Osteoblast (primary cell): ENCODE measurements at regions not wholly inside any gene's neighbourhood (a gene's known extent, or its start where the extent isn't known, plus 50 kb on each side); places are given as distances from the start of the nearest gene placed in this dataset.
A peak's percentile ranks its signal among the peaks of the same experiment; 100 is the strongest.
"Not testable (repeated sequence)": the region's sequence is repeated elsewhere in the genome, so short reads cannot be mapped to it uniquely, and the experiment has no call there.

Experiments
- DNase-seq: peaks from one replicate; pipeline ENCODE4 v3.0.0; 2011; ENCODE audit warnings: low spot score, mixed read lengths; ENCODE audit not compliant: insufficient read length; ENCODE audit errors: missing footprints
- H2AFZ ChIP-seq: 2 replicates; pipeline ENCODE4 v1.6.0; 2011; ENCODE audit warnings: mild to moderate bottlenecking, low read length
- H3K27ac ChIP-seq: 2 replicates; pipeline ENCODE4 v1.5.1; 2011; ENCODE audit warnings: mild to moderate bottlenecking, low read depth, low read length, moderate library complexity
- H3K27me3 ChIP-seq: 2 replicates; pipeline ENCODE4 v1.6.0; 2012; ENCODE audit warnings: mild to moderate bottlenecking, control low read depth, inconsistent platforms, low read length, moderate library complexity; ENCODE audit not compliant: insufficient read depth
- H3K36me3 ChIP-seq: 2 replicates; pipeline ENCODE4 v1.5.1; 2011; ENCODE audit warnings: mild to moderate bottlenecking, low read length, control low read depth, moderate library complexity; ENCODE audit not compliant: insufficient read depth
- H3K4me1 ChIP-seq: 2 replicates; pipeline ENCODE4 v1.5.1; 2011; ENCODE audit warnings: mild to moderate bottlenecking, low read length, control low read depth, moderate library complexity; ENCODE audit not compliant: insufficient read depth
- H3K4me2 ChIP-seq: 2 replicates; pipeline ENCODE4 v1.6.0; 2011; ENCODE audit warnings: mild to moderate bottlenecking, low read length; ENCODE audit not compliant: insufficient read depth
- H3K4me3 ChIP-seq: fragments of 200-600 bp; sonication (generic); 3 replicates; pipeline ENCODE4 v1.5.1; 2012; ENCODE audit warnings: mild to moderate bottlenecking, low read length, inconsistent platforms; ENCODE audit not compliant: insufficient read depth
- H3K79me2 ChIP-seq: 2 replicates; pipeline ENCODE4 v1.6.0; 2012; ENCODE audit warnings: mild to moderate bottlenecking, low read length, control low read depth, inconsistent platforms; ENCODE audit not compliant: insufficient read depth
- H3K9me3 ChIP-seq: 2 replicates; pipeline ENCODE4 v1.5.1; 2011; ENCODE audit warnings: low read depth, low read length, control low read depth
- H4K20me1 ChIP-seq: 2 replicates; pipeline ENCODE4 v1.6.0; 2012; ENCODE audit warnings: mild to moderate bottlenecking, low read length, control low read depth; ENCODE audit not compliant: insufficient read depth
- TF ChIP-seq, protein P1 (sequence below): IDR thresholded peaks from 2 replicates; pipeline ENCODE4 v1.5.1; 2011; ENCODE audit warnings: mild to moderate bottlenecking, low read depth, low read length, moderate library complexity; ENCODE audit errors: extremely low read depth

DNA sequence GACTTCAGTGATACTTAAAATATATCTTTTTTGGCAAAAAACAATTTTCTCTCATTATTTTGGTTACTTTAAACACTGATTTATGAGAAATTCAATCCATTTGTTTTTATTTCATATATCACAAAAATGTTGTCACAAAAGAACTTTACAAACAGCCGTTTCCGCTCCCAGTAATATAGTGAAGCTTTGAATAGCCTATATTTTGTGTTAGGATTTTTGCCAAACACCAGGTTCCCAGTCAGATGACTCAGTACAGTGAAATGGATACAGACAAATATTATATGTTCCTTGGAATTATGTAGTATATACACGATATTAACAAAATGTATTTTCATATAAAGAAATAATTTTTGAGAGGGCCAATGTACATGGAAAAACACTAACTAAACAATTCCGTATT lies 411.1 kb downstream of the CCER1 start:
- no peak overlapping the region for H3K4me2 ChIP-seq
- H2AFZ ChIP-seq, result no peak overlapping the region
- DNase-seq, result peak; percentile 54
- no peaks in the 10 kb centered on the region for H3K4me1 ChIP-seq
- H3K79me2 ChIP-seq, result no peaks in the 10 kb centered on the region
- no peaks in the 10 kb centered on the region for H3K9me3 ChIP-seq
- TF ChIP-seq, protein P1, sequence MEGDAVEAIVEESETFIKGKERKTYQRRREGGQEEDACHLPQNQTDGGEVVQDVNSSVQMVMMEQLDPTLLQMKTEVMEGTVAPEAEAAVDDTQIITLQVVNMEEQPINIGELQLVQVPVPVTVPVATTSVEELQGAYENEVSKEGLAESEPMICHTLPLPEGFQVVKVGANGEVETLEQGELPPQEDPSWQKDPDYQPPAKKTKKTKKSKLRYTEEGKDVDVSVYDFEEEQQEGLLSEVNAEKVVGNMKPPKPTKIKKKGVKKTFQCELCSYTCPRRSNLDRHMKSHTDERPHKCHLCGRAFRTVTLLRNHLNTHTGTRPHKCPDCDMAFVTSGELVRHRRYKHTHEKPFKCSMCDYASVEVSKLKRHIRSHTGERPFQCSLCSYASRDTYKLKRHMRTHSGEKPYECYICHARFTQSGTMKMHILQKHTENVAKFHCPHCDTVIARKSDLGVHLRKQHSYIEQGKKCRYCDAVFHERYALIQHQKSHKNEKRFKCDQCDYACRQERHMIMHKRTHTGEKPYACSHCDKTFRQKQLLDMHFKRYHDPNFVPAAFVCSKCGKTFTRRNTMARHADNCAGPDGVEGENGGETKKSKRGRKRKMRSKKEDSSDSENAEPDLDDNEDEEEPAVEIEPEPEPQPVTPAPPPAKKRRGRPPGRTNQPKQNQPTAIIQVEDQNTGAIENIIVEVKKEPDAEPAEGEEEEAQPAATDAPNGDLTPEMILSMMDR, result no peak
- H3K4me3 ChIP-seq, result no peak overlapping the region
- no peaks in the 10 kb centered on the region for H3K36me3 ChIP-seq
- no peaks in the 10 kb centered on the region for H4K20me1 ChIP-seq
- H3K27me3 ChIP-seq, result no peaks in the 10 kb centered on the region
- H3K27ac ChIP-seq, result no peak overlapping the region

GRCh38 chr12:90543374-90543773 lies 411.6 kb downstream of the CCER1 start:
- H3K4me3 ChIP-seq, result no peak overlapping the region
- no peaks in the 10 kb centered on the region for H3K36me3 ChIP-seq
- TF ChIP-seq, protein P1, result no peak
- no peak overlapping the region for H3K27ac ChIP-seq
- H3K4me1 ChIP-seq, result no peaks in the 10 kb centered on the region
- H3K9me3 ChIP-seq, result no peaks in the 10 kb centered on the region
- no peak overlapping the region for H3K4me2 ChIP-seq
- DNase-seq, result no peak
- no peaks in the 10 kb centered on the region for H3K79me2 ChIP-seq
- no peak overlapping the region for H2AFZ ChIP-seq
- no peaks in the 10 kb centered on the region for H3K27me3 ChIP-seq
- no peaks in the 10 kb centered on the region for H4K20me1 ChIP-seq

GRCh38 chr12:90542852-90543251 lies 412.1 kb downstream of the CCER1 start:
- H3K9me3 ChIP-seq, H3K79me2 ChIP-seq, H4K20me1 ChIP-seq, H2AFZ ChIP-seq, H3K36me3 ChIP-seq, DNase-seq, H3K4me1 ChIP-seq, H3K27ac ChIP-seq, H3K27me3 ChIP-seq, H3K4me2 ChIP-seq, H3K4me3 ChIP-seq: not testable (repeated sequence)

DNA sequence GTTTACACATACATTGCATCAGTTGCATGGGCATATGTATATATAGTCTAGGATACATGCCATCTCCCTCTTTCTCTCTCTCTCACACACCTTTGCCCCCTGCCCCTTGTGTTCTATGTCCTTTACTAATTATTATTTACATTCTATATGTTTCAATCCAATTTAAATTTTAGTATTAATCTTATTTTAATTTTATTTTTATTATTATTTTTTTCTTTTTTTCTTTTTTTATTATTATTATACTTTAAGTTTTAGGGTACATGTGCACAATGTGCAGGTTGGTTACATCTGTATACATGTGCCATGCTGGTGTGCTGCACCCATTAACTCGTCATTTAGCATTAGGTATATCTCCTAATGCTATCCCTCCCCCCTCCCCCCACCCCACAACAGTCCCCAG lies 421.1 kb downstream of the CCER1 start:
- H3K4me2 ChIP-seq, H2AFZ ChIP-seq, H3K79me2 ChIP-seq, H3K27me3 ChIP-seq, H3K9me3 ChIP-seq, H3K4me1 ChIP-seq, H3K36me3 ChIP-seq, H4K20me1 ChIP-seq, H3K4me3 ChIP-seq, H3K27ac ChIP-seq, DNase-seq: not testable (repeated sequence)

GRCh38 chr12:90520002-90520734 lies 434.8 kb downstream of the CCER1 start:
- Histone ChIP-seq H3K27ac (no peak overlapping the region), H3K4me1 (peaks cover 7% of the 10 kb centered on the region), H4K20me1 (no peaks in the 10 kb centered on the region), H3K79me2 (no peaks in the 10 kb centered on the region), H3K4me3 (no peak overlapping the region), H3K27me3 (no peaks in the 10 kb centered on the region), H3K4me2 (no peak overlapping the region), H3K9me3 (no peaks in the 10 kb centered on the region), H3K36me3 (no peaks in the 10 kb centered on the region), H2AFZ (no peak overlapping the region)
- TF ChIP-seq, protein P1, result no peak
- DNase-seq, result no peak
